GM19025 (cell line): ENCODE measurements at regions not wholly inside any gene's neighbourhood (a gene's known extent, or its start where the extent isn't known, plus 50 kb on each side); places are given as distances from the start of the nearest gene placed in this dataset.

Experiments used
- ATAC-seq: cut with Tn5 transposase; IDR thresholded peaks from one replicate; pipeline ENCODE4 v1.9.1; 2021; ENCODE audit warnings: mild to moderate bottlenecking, low read depth, moderate library complexity; ENCODE audit not compliant: unreplicated experiment

DNA sequence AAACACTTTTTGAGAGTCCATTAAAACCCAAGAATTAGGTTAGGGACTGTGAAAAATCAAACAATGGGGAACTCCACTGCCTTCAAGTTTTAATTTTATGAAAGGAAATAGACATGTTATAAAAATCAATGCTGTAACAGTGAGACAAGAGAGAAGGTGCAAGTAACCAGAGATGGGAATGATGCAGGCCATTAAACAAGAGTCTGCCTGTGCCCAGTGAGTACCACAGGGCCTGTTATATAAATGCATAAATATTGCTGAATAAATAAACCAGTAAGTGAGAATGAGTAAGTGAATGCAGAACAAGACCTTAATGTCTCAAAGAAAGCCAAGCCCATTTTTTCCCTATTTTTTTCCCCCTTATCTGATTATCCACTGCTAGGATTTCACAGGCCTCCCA lies 53.3 kb upstream of the BMP2K start:
- ATAC-seq = no peak
